ENCODE measurements at regions not wholly inside any gene's neighbourhood (a gene's known extent, or its start where the extent isn't known, plus 50 kb on each side); places are given as distances from the start of the nearest gene placed in this dataset.

GRCh38 chr1:213393860-213394259, 342.8 kb downstream of the RPS6KC1 start:
- TF ChIP-seq CTCF (IDR thresholded peaks at IDR 0.05) (no peak), POLR2AphosphoS5 (IDR thresholded peaks at IDR 0.05; ENCODE audit: low read depth, low read length) (no peak), TCF7L2 (IDR thresholded peaks at IDR 0.05; ENCODE audit: low read depth, low read length) (no peak)
- TF ChIP-seq, protein P1, sequence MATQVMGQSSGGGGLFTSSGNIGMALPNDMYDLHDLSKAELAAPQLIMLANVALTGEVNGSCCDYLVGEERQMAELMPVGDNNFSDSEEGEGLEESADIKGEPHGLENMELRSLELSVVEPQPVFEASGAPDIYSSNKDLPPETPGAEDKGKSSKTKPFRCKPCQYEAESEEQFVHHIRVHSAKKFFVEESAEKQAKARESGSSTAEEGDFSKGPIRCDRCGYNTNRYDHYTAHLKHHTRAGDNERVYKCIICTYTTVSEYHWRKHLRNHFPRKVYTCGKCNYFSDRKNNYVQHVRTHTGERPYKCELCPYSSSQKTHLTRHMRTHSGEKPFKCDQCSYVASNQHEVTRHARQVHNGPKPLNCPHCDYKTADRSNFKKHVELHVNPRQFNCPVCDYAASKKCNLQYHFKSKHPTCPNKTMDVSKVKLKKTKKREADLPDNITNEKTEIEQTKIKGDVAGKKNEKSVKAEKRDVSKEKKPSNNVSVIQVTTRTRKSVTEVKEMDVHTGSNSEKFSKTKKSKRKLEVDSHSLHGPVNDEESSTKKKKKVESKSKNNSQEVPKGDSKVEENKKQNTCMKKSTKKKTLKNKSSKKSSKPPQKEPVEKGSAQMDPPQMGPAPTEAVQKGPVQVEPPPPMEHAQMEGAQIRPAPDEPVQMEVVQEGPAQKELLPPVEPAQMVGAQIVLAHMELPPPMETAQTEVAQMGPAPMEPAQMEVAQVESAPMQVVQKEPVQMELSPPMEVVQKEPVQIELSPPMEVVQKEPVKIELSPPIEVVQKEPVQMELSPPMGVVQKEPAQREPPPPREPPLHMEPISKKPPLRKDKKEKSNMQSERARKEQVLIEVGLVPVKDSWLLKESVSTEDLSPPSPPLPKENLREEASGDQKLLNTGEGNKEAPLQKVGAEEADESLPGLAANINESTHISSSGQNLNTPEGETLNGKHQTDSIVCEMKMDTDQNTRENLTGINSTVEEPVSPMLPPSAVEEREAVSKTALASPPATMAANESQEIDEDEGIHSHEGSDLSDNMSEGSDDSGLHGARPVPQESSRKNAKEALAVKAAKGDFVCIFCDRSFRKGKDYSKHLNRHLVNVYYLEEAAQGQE (IDR thresholded peaks at IDR 0.05; ENCODE audit: insufficient read depth in 1 of 2, low read depth in 2 of 2, low read length in 1 of 2) = no peak

Data from Panc1 (cell line).